K562 (cell line): ENCODE measurements at regions not wholly inside any gene's neighbourhood (a gene's known extent, or its start where the extent isn't known, plus 50 kb on each side); places are given as distances from the start of the nearest gene placed in this dataset.

Source experiments
- ATAC-seq: fragments of 200-7000 bp; cut with Tn5 transposase; 3 replicates; pipeline ENCODE4 v1.9.1; 2020; ENCODE audit warnings: moderate library complexity
- BruUV-seq: library from RNA; stranded (reverse); fragments of 400-500 nt; replicated peaks from 2 replicates; lab custom pipeline; 2021; lab: Mats Ljungman, UMichigan
- CTCF ChIA-PET: fragments of 300-600 bp; formaldehyde crosslinking; extraction: SDS; loops from one replicate; lab custom pipeline; 2021; ENCODE audit warnings: low intra/inter-chr PET ratio; lab: Yijun Ruan, JAX
- POLR2A ChIA-PET: fragments of 300-600, 350-650 bp; sonication (Branson Sonifier 250); formaldehyde crosslinking; extraction: SDS; loops from one replicate; lab custom pipeline; 2021; ENCODE audit warnings: antibody characterized with exemption, inconsistent platforms; lab: Yijun Ruan, JAX
- DNase-seq, 4 experiments: peaks; one replicate each; pipeline versions ENCODE4 v3.0.0 to v3.0.0-alpha.2; 2011 to 2018; ENCODE audit warnings: low spot score in 3 of 4, mixed read lengths in 3 of 4; ENCODE audit errors: extremely low read depth in 1 of 4
- FAIRE-seq: peaks from 2 replicates; lab custom pipeline; 2011; peaks lifted over from hg19 to GRCh38; lab: Jason Lieb, UNC
- H2AFZ ChIP-seq: 2 replicates; pipeline ENCODE4 v1.6.0; 2011; ENCODE audit warnings: low read depth, low read length, control low read depth, inconsistent platforms
- H3K27ac ChIP-seq: fragments of 200-600 bp; 3 replicates; pipeline ENCODE4 v1.8.0; 2011; ENCODE audit warnings: low read depth, mild to moderate bottlenecking, control low read depth, inconsistent platforms, low read length, moderate library complexity, mixed read lengths; ENCODE audit errors: extremely low read depth
- H3K27me3 ChIP-seq, 2 experiments: fragments of 300-600 bp in 1 of 2; 2 replicates in 1 of 2; 3 replicates in 1 of 2; pipeline versions ENCODE4 v1.6.0 to v1.8.0; 2011; ENCODE audit warnings: inconsistent platforms in 2 of 2, low read length in 2 of 2, mild to moderate bottlenecking in 1 of 2, mixed read lengths in 1 of 2, moderate library complexity in 1 of 2; ENCODE audit not compliant: control insufficient read depth in 2 of 2, insufficient read depth in 2 of 2
- H3K36me3 ChIP-seq: fragments of 300-600 bp; 3 replicates; pipeline ENCODE4 v1.8.0; 2011; ENCODE audit warnings: mild to moderate bottlenecking, low read length, inconsistent platforms; ENCODE audit not compliant: control insufficient read depth, insufficient read depth
- H3K4me1 ChIP-seq, 2 experiments: fragments of 200-600 bp in 1 of 2; replicated peaks in 1 of 2; 2 replicates in 1 of 2; 3 replicates in 1 of 2; pipeline versions ENCODE4 v1.5.1 to v1.8.0; 2011; ENCODE audit warnings: inconsistent platforms in 2 of 2, low read length in 2 of 2, mild to moderate bottlenecking in 1 of 2, mixed read lengths in 1 of 2, moderate library complexity in 1 of 2; ENCODE audit not compliant: control insufficient read depth in 2 of 2, insufficient read depth in 2 of 2
- H3K4me2 ChIP-seq: 2 replicates; pipeline ENCODE4 v1.6.1; 2011; ENCODE audit warnings: low read length, control low read depth, inconsistent platforms, mixed read lengths; ENCODE audit not compliant: insufficient read depth
- H3K4me3 ChIP-seq: fragments of 200-600 bp; sonication (generic), shearing (Covaris generic); 2 replicates; pipeline ENCODE4 v1.5.1; 2016; ENCODE audit warnings: control low read depth, inconsistent platforms
- H3K79me2 ChIP-seq: fragments of 200-600 bp; 3 replicates; pipeline ENCODE4 v1.8.0; 2011; ENCODE audit warnings: low read length, inconsistent platforms; ENCODE audit not compliant: control insufficient read depth, insufficient read depth
- H3K9ac ChIP-seq, 2 experiments: 2 replicates each; pipeline versions ENCODE4 v1.6.0 to v1.6.1; 2011; ENCODE audit warnings: low read depth in 2 of 2, low read length in 2 of 2, control low read depth in 1 of 2, inconsistent platforms in 1 of 2, mild to moderate bottlenecking in 1 of 2, mixed read lengths in 1 of 2; ENCODE audit not compliant: insufficient read depth in 1 of 2
- H3K9me1 ChIP-seq: one replicate; pipeline ENCODE4 v1.6.0; 2011; ENCODE audit warnings: inconsistent platforms, mild to moderate bottlenecking, low read length, moderate library complexity; ENCODE audit not compliant: control insufficient read depth, insufficient read depth
- H3K9me3 ChIP-seq: replicated peaks from 2 replicates; pipeline ENCODE4 v1.5.1; 2011; ENCODE audit warnings: low read depth, low read length, inconsistent platforms; ENCODE audit not compliant: control insufficient read depth, insufficient read depth
- H4K20me1 ChIP-seq: replicated peaks from 2 replicates; pipeline ENCODE4 v1.6.1; 2011; ENCODE audit warnings: low read length, inconsistent platforms, mixed read lengths; ENCODE audit not compliant: control insufficient read depth, insufficient read depth
- CCAR2 ChIP-seq: fragments of 200-400 bp; formaldehyde crosslinking; IDR thresholded peaks from 2 replicates; pipeline ENCODE4 v1.6.1; 2017; ENCODE audit warnings: mild to moderate bottlenecking, low read depth, low read length
- KDM1A ChIP-seq, 2 experiments: fragments of 450-650 bp; IDR thresholded peaks; 2 replicates each; pipeline ENCODE4 v1.6.1; 2016; ENCODE audit warnings: mild to moderate bottlenecking in 2 of 2
- NCOA1 ChIP-seq: fragments of 450-650 bp; IDR thresholded peaks from 2 replicates; pipeline ENCODE4 v1.6.1; 2016; ENCODE audit warnings: low read depth
- POLR2AphosphoS2 ChIP-seq: IDR thresholded peaks from 2 replicates; pipeline ENCODE4 v1.6.1; 2012; ENCODE audit warnings: low read length, improper control_type of control experiment
- PRPF4 ChIP-seq: fragments of 200-400 bp; formaldehyde crosslinking; IDR thresholded peaks from one replicate; pipeline ENCODE4 v1.6.1; 2017; ENCODE audit warnings: low read length, low read depth, mild to moderate bottlenecking; ENCODE audit not compliant: insufficient read depth, poor library complexity, severe bottlenecking
- RBFOX2 ChIP-seq: fragments of 200-400 bp; formaldehyde crosslinking; IDR thresholded peaks from 2 replicates; pipeline ENCODE4 v1.6.1; 2017; ENCODE audit warnings: low read depth, mild to moderate bottlenecking, low read length, moderate library complexity
- STAT6 ChIP-seq: sonication (generic); formaldehyde crosslinking; IDR thresholded peaks from 2 replicates; pipeline ENCODE4 v1.8.1; 2023; ENCODE audit warnings: mild to moderate bottlenecking, missing genetic modification reagents
- TAF7 ChIP-seq: fragments of 450-650 bp; IDR thresholded peaks from 2 replicates; pipeline ENCODE4 v1.6.1; 2016; ENCODE audit warnings: missing genetic modification characterization, missing compliant biosample characterization
- ZNF644 ChIP-seq: fragments of 200-800 bp; sonication (Bioruptor generic); IDR thresholded peaks from 2 replicates; pipeline ENCODE4 v1.6.1; 2016; ENCODE audit warnings: low read depth, missing genetic modification characterization, missing compliant biosample characterization
- WGBS: fragments of 100-300 bp; shearing (Covaris generic); methylation state at CpG from one replicate; pipeline ENCODE4 v1.1.6; 2016; ENCODE audit warnings: low coverage, mixed read lengths; ENCODE audit not compliant: insufficient coverage; ENCODE audit errors: missing lambda C conversion rate; 5-methylcytosine and 5-hydroxymethylcytosine counted together
- in situ Hi-C: fragments of 300-500 bp; cut with MboI; formaldehyde crosslinking; loops from 4 replicates; pipeline ENCODE4 v1.15.0; 2018; ENCODE audit warnings: inconsistent platforms, mixed read lengths
- intact Hi-C: fragments of 100-400 bp; cut with micrococcal nuclease; formaldehyde crosslinking; loops from 2 replicates; pipeline ENCODE4 v1.14.2; 2022
- TF ChIP-seq, protein P1 (sequence below), 3 experiments: fragments of 200-800 bp in 1 of 3; fragments of 250-450 bp in 1 of 3; fragments of 450-650 bp in 1 of 3; sonication (Bioruptor Pico) in 1 of 3; sonication (Bioruptor generic) in 1 of 3; formaldehyde crosslinking in 1 of 3; IDR thresholded peaks; 2 replicates each; pipeline versions ENCODE4 v1.6.1 to v1.8.0; 2016 to 2022; ENCODE audit warnings: mild to moderate bottlenecking in 2 of 3, missing genetic modification characterization in 2 of 3, missing compliant biosample characterization in 1 of 3, moderate library complexity in 1 of 3

GRCh38 chr14:49114161-49114893, 471.9 kb downstream of the RPS29 start:
- Histone ChIP-seq H2AFZ (no peak overlapping the region), H3K4me1 (no peaks in the 10 kb centered on the region), H4K20me1 (no peaks in the 10 kb centered on the region), H3K9me3 (no peaks in the 10 kb centered on the region), H3K4me2 (no peak overlapping the region), H3K27ac (no peak overlapping the region), H3K9me1 (no peaks in the 10 kb centered on the region), H3K27me3 (no peaks in the 10 kb centered on the region), H3K36me3 (no peaks in the 10 kb centered on the region), H3K9ac (no peak overlapping the region), H3K79me2 (no peaks in the 10 kb centered on the region)
- intact Hi-C loops = no loop called here
- WGBS = 1% methylated on average over 6 of the region's 6 CpGs
- CTCF ChIA-PET = no interaction called here
- DNase-seq (no peak), ATAC-seq (no peak), FAIRE-seq (no peak)
- POLR2A ChIA-PET = no interaction called here
- no TSS peak for BruUV-seq
- TF ChIP-seq KDM1A (IDR thresholded peaks at IDR 0.05) = no peak
- no peak for TF ChIP-seq TAF7 (tag)
- TF ChIP-seq ZNF644 = no peak
- TF ChIP-seq STAT6 = no peak
- no peak for TF ChIP-seq CCAR2
- TF ChIP-seq RBFOX2 = no peak
- TF ChIP-seq POLR2AphosphoS2 = no peak
- no peak for TF ChIP-seq PRPF4
- TF ChIP-seq NCOA1 = no peak
- TF ChIP-seq, protein P1, sequence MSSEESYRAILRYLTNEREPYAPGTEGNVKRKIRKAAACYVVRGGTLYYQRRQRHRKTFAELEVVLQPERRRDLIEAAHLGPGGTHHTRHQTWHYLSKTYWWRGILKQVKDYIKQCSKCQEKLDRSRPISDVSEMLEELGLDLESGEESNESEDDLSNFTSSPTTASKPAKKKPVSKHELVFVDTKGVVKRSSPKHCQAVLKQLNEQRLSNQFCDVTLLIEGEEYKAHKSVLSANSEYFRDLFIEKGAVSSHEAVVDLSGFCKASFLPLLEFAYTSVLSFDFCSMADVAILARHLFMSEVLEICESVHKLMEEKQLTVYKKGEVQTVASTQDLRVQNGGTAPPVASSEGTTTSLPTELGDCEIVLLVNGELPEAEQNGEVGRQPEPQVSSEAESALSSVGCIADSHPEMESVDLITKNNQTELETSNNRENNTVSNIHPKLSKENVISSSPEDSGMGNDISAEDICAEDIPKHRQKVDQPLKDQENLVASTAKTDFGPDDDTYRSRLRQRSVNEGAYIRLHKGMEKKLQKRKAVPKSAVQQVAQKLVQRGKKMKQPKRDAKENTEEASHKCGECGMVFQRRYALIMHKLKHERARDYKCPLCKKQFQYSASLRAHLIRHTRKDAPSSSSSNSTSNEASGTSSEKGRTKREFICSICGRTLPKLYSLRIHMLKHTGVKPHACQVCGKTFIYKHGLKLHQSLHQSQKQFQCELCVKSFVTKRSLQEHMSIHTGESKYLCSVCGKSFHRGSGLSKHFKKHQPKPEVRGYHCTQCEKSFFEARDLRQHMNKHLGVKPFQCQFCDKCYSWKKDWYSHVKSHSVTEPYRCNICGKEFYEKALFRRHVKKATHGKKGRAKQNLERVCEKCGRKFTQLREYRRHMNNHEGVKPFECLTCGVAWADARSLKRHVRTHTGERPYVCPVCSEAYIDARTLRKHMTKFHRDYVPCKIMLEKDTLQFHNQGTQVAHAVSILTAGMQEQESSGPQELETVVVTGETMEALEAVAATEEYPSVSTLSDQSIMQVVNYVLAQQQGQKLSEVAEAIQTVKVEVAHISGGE (CRISPR knock-in tag; IDR thresholded peaks at IDR 0.05) = no peak
- TF ChIP-seq, all 486 proteins: peak for 0
- H3K4me3 ChIP-seq = no peak overlapping the region
- in situ Hi-C loops = no loop called here
